Suprapubic skin (tissue), 4 donors: ENCODE measurements at regions not wholly inside any gene's neighbourhood (a gene's known extent, or its start where the extent isn't known, plus 50 kb on each side); places are given as distances from the start of the nearest gene placed in this dataset.

Experiments
- CTCF ChIP-seq, 2 donors: fragments of 200-600 bp in 1 of 2; fragments of 450-650 bp in 1 of 2; sonication (generic) in 1 of 2; IDR thresholded peaks; one replicate each; pipeline ENCODE4 v1.5.1; 2016 to 2019; ENCODE audit warnings: antibody characterized with exemption in 2 of 2, mild to moderate bottlenecking in 1 of 2, moderate library complexity in 1 of 2
- EP300 ChIP-seq: sonication (generic); formaldehyde crosslinking; IDR thresholded peaks from one replicate; pipeline ENCODE4 v1.6.1; 2017; ENCODE audit warnings: antibody characterized with exemption
- POLR2A ChIP-seq, 2 donors: fragments of 450-650 bp; IDR thresholded peaks; one replicate each; pipeline ENCODE4 v1.6.1; 2017; ENCODE audit warnings: antibody characterized with exemption in 2 of 2, mild to moderate bottlenecking in 2 of 2, moderate library complexity in 2 of 2
- POLR2AphosphoS5 ChIP-seq, 3 donors: sonication (generic); formaldehyde crosslinking; IDR thresholded peaks; one replicate each; pipeline ENCODE4 v1.6.1; 2017; ENCODE audit warnings: antibody characterized with exemption in 3 of 3

- TF ChIP-seq POLR2A (IDR thresholded peaks at IDR 0.05) = no peak
- TF ChIP-seq CTCF (IDR thresholded peaks at IDR 0.05) = no peak
- no peak for TF ChIP-seq EP300
- TF ChIP-seq POLR2AphosphoS5 (IDR thresholded peaks at IDR 0.05) = no peak
Measured at GRCh38 chr9:115642285-115642684, 511.3 kb upstream of the PAPPA start.
